Left ventricle myocardium inferior (tissue), 1 donor: ENCODE measurements at regions not wholly inside any gene's neighbourhood (a gene's known extent, or its start where the extent isn't known, plus 50 kb on each side); places are given as distances from the start of the nearest gene placed in this dataset.

Experiments
- DNase-seq: peaks from one replicate; pipeline ENCODE4 v3.0.0-alpha.2; 2020
- H3K27ac ChIP-seq: fragments of 200-600 bp; replicated peaks from 2 replicates; pipeline ENCODE4 v1.8.0; 2021
- H3K27me3 ChIP-seq: fragments of 200-600 bp; 2 replicates; pipeline ENCODE4 v1.8.0; 2021; ENCODE audit warnings: low read depth
- H3K36me3 ChIP-seq: fragments of 200-600 bp; 2 replicates; pipeline ENCODE4 v1.8.0; 2021
- H3K4me1 ChIP-seq: fragments of 200-600 bp; 2 replicates; pipeline ENCODE4 v1.8.0; 2021
- H3K4me3 ChIP-seq: fragments of 200-600 bp; 2 replicates; pipeline ENCODE4 v1.8.0; 2021; ENCODE audit warnings: mild to moderate bottlenecking, moderate library complexity
- H3K9me3 ChIP-seq: fragments of 200-600 bp; replicated peaks from 2 replicates; pipeline ENCODE4 v1.8.0; 2021
- CTCF ChIP-seq: fragments of 200-600 bp; IDR thresholded peaks from 2 replicates; pipeline ENCODE4 v1.8.0; 2021; ENCODE audit warnings: antibody characterized with exemption, mild to moderate bottlenecking, borderline replicate concordance
- intact Hi-C: fragments of 100-400 bp; cut with micrococcal nuclease; formaldehyde crosslinking; loops from one replicate; pipeline ENCODE4 v1.11.0; 2022
- donor health status: DM: no; HTN: yes; CAD: no; lungs with severe emphysema.

DNA sequence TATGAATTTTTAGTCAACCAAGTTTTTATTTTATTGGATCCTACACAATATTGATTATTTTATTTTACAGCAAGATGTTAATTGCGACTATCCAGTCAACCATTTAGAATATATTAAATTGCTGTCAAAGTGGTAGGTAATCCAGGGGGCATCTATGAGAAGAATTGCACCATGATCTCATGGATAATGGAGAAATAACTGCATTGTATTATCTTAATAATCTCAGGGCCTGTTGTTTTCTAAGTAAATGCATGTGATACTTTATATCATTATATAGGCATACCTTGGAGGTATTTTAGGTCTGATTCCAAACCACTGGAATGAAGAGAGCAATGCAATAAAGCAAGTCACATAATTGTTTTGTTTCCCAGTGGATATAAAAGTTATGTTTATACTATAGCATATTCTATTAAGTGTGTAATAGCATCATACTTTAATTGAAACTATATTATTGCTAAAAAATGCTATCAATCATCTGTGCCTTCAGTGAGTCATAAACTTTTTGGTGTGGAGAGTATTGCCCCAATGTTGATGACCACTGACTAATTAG lies 595.4 kb upstream of the CHORDC1 start:
- H3K9me3 ChIP-seq = no peaks in the 10 kb centered on the region
- no peak for TF ChIP-seq CTCF
- no peak overlapping the region for H3K4me3 ChIP-seq

DNA sequence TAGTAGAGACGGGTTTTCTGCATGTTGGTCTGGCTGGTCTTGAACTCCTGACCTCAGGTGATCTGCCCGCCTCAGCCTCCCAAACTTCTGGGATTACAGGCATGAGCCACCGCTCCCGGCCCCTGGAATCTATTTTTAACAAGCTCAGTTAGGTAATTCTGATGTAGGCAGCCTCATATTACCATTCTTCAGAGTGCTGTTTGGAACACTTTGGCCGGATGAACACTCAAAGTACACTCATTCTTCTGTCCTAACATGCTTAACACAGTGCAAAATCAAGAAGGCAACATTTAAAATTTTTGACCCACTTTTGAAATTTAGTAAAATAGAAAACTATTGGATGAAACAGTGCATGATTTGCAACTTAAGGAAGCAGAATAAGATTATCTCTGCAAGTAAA lies 586.7 kb upstream of the CHORDC1 start:
- H3K36me3 ChIP-seq = no peaks in the 10 kb centered on the region
- H3K27ac ChIP-seq = no peak overlapping the region
- DNase-seq = no peak
- TF ChIP-seq CTCF = no peak
- H3K27me3 ChIP-seq = no peaks in the 10 kb centered on the region
- no peaks in the 10 kb centered on the region for H3K4me1 ChIP-seq
- H3K4me3 ChIP-seq = no peak overlapping the region
- H3K9me3 ChIP-seq = no peaks in the 10 kb centered on the region
- intact Hi-C loops = no loop called here

More for the DNA sequence above, 595.4 kb upstream of the CHORDC1 start:
- no peak overlapping the region for H3K27ac ChIP-seq
- H3K36me3 ChIP-seq = no peaks in the 10 kb centered on the region
- no peaks in the 10 kb centered on the region for H3K27me3 ChIP-seq
- intact Hi-C loops = no loop called here
- DNase-seq = no peak
- no peaks in the 10 kb centered on the region for H3K4me1 ChIP-seq

DNA sequence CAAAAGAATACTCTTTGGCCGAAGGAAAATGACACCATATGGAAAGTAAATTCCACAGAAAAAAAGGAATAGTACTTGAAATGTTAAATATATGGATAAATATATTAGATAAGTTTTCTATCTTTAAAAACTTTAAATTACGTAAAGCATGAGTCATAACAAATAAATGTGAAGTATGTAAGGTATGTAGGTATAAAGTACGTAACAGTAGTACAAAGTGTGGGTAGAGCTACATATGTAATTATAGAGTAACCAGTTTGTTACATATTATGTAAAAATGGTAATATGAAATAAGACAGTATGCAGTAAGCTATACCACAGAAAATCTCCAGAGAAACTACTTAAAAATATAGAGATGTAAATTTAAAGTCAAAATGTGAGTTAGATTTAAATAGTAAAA lies 582.3 kb upstream of the CHORDC1 start:
- no peak for DNase-seq
- no peaks in the 10 kb centered on the region for H3K27me3 ChIP-seq
- H3K4me3 ChIP-seq = no peak overlapping the region
- no peak overlapping the region for H3K27ac ChIP-seq
- no peak for TF ChIP-seq CTCF
- H3K9me3 ChIP-seq = no peaks in the 10 kb centered on the region
- H3K36me3 ChIP-seq = no peaks in the 10 kb centered on the region
- no peaks in the 10 kb centered on the region for H3K4me1 ChIP-seq
- intact Hi-C loops = no loop called here

- no peak for DNase-seq
- Histone ChIP-seq H3K4me1 (no peaks in the 10 kb centered on the region), H3K4me3 (no peak overlapping the region), H3K27me3 (no peaks in the 10 kb centered on the region), H3K27ac (no peak overlapping the region), H3K9me3 (no peaks in the 10 kb centered on the region), H3K36me3 (no peaks in the 10 kb centered on the region)
- intact Hi-C loops = no loop called here
- TF ChIP-seq CTCF = no peak
These were observed 581.0 kb upstream of the CHORDC1 start for GRCh38 chr11:90803831-90804230.

- intact Hi-C loops = no loop called here
- no peak for TF ChIP-seq CTCF
- no peaks in the 10 kb centered on the region for H3K9me3 ChIP-seq
- no peak for DNase-seq
- no peaks in the 10 kb centered on the region for H3K36me3 ChIP-seq
- H3K4me1 ChIP-seq = no peaks in the 10 kb centered on the region
- H3K4me3 ChIP-seq = no peak overlapping the region
- H3K27ac ChIP-seq = no peak overlapping the region
- no peaks in the 10 kb centered on the region for H3K27me3 ChIP-seq
These were observed 580.5 kb upstream of the CHORDC1 start for GRCh38 chr11:90803366-90803765.
